ENCODE measurements at regions not wholly inside any gene's neighbourhood (a gene's known extent, or its start where the extent isn't known, plus 50 kb on each side); places are given as distances from the start of the nearest gene placed in this dataset.

DNA sequence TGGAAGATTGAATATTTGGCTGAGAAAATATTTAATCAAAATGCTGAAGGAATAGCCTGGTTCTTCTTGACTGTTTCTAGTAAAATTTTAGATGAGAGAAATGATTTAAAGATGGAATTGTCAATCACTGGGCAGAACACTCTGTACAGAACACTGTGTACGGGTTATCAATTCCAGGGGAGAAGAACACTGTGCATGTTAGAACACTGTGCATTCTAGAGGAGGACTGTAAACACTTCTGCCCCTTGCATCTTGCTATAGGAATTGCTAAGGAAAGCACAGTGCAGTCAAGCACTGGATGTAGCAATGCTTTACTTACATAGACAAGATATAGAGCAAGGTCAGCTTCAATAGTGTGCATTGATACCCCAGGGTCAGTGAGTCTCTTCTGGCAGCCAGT is 98.7 kb downstream of the RWDD3 start:
- FAIRE-seq: no peak
- DNase-seq (ENCODE audit: insufficient read length, low spot score): no peak
- TF ChIP-seq, protein P1, sequence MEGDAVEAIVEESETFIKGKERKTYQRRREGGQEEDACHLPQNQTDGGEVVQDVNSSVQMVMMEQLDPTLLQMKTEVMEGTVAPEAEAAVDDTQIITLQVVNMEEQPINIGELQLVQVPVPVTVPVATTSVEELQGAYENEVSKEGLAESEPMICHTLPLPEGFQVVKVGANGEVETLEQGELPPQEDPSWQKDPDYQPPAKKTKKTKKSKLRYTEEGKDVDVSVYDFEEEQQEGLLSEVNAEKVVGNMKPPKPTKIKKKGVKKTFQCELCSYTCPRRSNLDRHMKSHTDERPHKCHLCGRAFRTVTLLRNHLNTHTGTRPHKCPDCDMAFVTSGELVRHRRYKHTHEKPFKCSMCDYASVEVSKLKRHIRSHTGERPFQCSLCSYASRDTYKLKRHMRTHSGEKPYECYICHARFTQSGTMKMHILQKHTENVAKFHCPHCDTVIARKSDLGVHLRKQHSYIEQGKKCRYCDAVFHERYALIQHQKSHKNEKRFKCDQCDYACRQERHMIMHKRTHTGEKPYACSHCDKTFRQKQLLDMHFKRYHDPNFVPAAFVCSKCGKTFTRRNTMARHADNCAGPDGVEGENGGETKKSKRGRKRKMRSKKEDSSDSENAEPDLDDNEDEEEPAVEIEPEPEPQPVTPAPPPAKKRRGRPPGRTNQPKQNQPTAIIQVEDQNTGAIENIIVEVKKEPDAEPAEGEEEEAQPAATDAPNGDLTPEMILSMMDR (IDR thresholded peaks at IDR 0.05; ENCODE audit: insufficient read depth, missing control alignments): no peak

DNA sequence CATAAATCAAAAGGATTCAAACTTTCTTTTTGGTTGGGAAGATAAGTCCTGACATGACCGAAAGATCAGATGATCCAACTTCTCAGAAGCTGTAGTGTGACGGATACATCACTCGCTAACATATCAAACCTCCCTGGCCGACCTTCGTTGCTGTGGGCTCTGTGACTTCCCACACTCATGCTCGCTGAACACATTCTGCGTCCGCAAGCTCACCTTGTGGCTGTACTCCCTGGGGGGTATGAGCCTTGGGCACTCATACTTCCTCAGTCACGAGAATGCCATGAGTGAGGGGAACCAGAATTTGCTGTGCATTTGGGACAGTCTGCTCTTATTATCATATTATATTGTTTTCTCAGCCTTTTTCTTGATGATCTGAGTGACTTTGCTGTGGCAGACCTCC is 105.4 kb downstream of the RWDD3 start:
- no peak for DNase-seq (ENCODE audit: insufficient read length, low spot score)
- no peak for FAIRE-seq
- TF ChIP-seq, protein P1 (IDR thresholded peaks at IDR 0.05; ENCODE audit: insufficient read depth, missing control alignments): no peak

DNA sequence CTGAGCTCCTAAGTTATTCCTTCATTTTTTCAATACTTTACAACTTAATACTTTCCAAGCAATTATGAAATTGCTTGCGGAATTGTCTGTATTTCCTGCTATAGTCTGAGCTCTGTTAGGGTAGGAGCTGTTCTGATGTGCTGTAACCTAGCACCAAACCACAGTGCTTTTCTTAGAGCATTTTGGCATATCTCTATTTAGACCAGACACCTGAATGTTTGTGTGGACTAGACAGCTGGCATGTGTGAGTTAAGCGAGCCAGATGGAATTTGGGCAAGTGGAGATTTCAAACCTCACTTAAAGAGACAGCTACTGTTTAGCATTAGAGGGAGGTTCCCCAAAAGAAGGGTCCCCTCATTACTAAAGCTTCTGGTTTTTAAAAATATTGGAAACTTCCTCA is 106.1 kb downstream of the RWDD3 start:
- TF ChIP-seq, protein P1 (IDR thresholded peaks at IDR 0.05; ENCODE audit: insufficient read depth, missing control alignments): no peak
- FAIRE-seq (no peak), DNase-seq (ENCODE audit: insufficient read length, low spot score) (no peak)

DNA sequence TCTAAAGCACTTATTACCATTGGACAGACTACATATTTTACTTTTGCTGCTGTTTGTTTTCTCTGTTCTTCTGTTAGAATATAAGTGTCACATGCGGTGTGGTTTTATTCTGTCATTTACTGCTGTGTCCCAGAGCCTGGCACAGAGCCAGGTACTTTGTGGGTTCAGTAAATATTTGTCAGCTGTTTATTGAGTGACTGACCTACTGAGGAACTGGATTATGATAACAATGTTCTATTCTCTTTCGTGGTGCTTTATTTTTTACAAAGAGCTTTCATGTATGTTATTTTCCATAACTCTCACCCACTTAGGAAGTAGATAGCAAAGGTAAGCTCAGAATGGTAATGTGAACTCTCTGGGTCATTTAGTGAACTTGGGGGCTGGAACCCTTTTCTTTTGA is 118.8 kb downstream of the RWDD3 start:
- no peak for FAIRE-seq
- DNase-seq (ENCODE audit: insufficient read length, low spot score): no peak
- TF ChIP-seq, protein P1 (IDR thresholded peaks at IDR 0.05; ENCODE audit: insufficient read depth, missing control alignments): no peak

DNA sequence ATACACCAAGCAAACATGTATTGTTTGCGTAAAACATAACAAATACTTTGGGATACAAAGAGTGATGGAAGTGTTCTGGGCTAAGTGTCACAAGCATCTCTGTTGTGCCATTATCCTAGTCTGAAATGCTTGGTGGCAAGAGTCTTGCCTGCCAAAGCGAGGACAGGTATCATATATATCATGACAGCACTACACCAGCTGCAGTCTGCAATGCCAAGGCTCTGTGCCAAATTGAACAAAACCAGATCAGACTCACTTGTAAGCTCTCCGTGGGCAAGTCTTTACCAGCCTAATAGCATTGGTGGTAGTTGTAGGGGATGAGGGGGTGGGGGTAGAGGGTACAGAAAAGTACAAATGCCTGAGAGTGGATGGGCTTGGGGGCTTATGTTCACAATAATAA is 119.2 kb downstream of the RWDD3 start:
- DNase-seq (ENCODE audit: insufficient read length, low spot score) (no peak), FAIRE-seq (no peak)
- TF ChIP-seq, protein P1 (IDR thresholded peaks at IDR 0.05; ENCODE audit: insufficient read depth, missing control alignments): no peak

DNA sequence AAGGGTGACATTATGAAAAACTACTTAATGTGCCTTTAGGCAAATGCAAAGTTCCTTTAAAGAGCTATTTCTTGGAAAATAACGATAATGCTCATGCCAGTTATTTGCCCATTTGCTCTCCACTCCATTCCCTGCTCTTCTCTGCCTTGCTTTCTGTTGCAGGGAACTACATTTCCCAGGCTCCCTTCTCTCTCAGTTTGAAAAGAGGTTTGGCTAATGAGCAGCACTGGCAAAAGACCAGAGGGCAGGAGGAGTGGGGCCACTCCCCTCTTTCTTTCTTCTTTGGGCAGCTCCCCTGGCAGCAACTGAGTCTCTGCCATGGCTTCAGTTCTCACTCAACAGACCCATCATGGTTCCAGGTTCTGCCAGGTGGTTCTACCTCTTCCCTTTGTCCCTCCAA is 130.5 kb downstream of the RWDD3 start:
- no peak for DNase-seq (ENCODE audit: insufficient read length, low spot score)
- TF ChIP-seq, protein P1 (IDR thresholded peaks at IDR 0.05; ENCODE audit: insufficient read depth, missing control alignments): no peak
- FAIRE-seq: no peak

DNA sequence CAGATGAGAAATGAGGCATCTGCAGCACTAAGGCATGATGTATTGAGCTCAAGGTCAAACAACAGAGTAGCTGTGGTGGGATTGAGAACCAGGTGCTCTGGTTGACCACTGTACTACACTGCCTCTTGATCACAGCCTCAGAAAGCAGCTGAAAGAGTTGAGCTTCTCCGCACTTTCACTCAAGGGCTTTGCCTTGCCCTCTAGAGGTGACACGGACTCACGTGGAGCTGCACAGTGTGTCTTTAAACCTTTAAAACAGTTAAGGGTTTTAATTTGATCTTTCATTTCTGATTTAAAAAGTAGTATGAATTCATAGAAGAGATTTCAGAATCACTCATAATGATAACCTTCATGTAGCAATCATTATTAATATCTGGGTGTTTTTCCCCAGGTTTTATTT is 132.5 kb downstream of the RWDD3 start:
- DNase-seq (ENCODE audit: insufficient read length, low spot score): no peak
- TF ChIP-seq, protein P1 (IDR thresholded peaks at IDR 0.05; ENCODE audit: insufficient read depth, missing control alignments): no peak
- FAIRE-seq: no peak

Data from D721Med (cell line).